ENCODE measurements at regions not wholly inside any gene's neighbourhood (a gene's known extent, or its start where the extent isn't known, plus 50 kb on each side); places are given as distances from the start of the nearest gene placed in this dataset.
A peak's percentile ranks its signal among the peaks of the same experiment; 100 is the strongest.

- DNase-seq (ENCODE audit: low spot score) = no peak
Measured at GRCh38 chr12:127297327-127297726, 969.6 kb upstream of the TMEM132C start.

GRCh38 chr12:127300075-127300474, 966.9 kb upstream of the TMEM132C start:
- no peak for DNase-seq (ENCODE audit: low spot score)

- no peak for DNase-seq (ENCODE audit: low spot score)
Measured at GRCh38 chr12:127300753-127301152, 966.2 kb upstream of the TMEM132C start.

- DNase-seq (ENCODE audit: low spot score) = no peak
Measured at GRCh38 chr12:127301876-127302275, 965.1 kb upstream of the TMEM132C start.

- no peak for DNase-seq (ENCODE audit: low spot score)
Measured at GRCh38 chr12:127304751-127305725, 961.9 kb upstream of the TMEM132C start.

GRCh38 chr12:127306604-127307215, 960.3 kb upstream of the TMEM132C start:
- DNase-seq (ENCODE audit: low spot score) = peak; percentile 15

GRCh38 chr12:127307528-127307927, 959.4 kb upstream of the TMEM132C start:
- no peak for DNase-seq (ENCODE audit: low spot score)

GRCh38 chr12:127308148-127308547, 958.8 kb upstream of the TMEM132C start:
- no peak for DNase-seq (ENCODE audit: low spot score)

GRCh38 chr12:127310548-127310947, 956.4 kb upstream of the TMEM132C start:
- no peak for DNase-seq (ENCODE audit: low spot score)

- no peak for DNase-seq (ENCODE audit: low spot score)
Measured at GRCh38 chr12:127311720-127312364, 955.1 kb upstream of the TMEM132C start.

GRCh38 chr12:127324681-127325080, 942.3 kb upstream of the TMEM132C start:
- DNase-seq (ENCODE audit: low spot score) = no peak

- no peak for DNase-seq (ENCODE audit: low spot score)
Measured at GRCh38 chr12:127327986-127328385, 939.0 kb upstream of the TMEM132C start.

- no peak for DNase-seq (ENCODE audit: low spot score)
Measured at GRCh38 chr12:127328867-127329266, 938.1 kb upstream of the TMEM132C start.

GRCh38 chr12:127334365-127334764, 932.6 kb upstream of the TMEM132C start:
- DNase-seq (ENCODE audit: low spot score) = no peak

- no peak for DNase-seq (ENCODE audit: low spot score)
Measured at GRCh38 chr12:127334912-127335644, 931.9 kb upstream of the TMEM132C start.

- no peak for DNase-seq (ENCODE audit: low spot score)
Measured at GRCh38 chr12:127336416-127336815, 930.6 kb upstream of the TMEM132C start.

GRCh38 chr12:127339065-127339464, 927.9 kb upstream of the TMEM132C start:
- no peak for DNase-seq (ENCODE audit: low spot score)

- DNase-seq (ENCODE audit: low spot score) = no peak
Measured at GRCh38 chr12:127340381-127340780, 926.6 kb upstream of the TMEM132C start.

GRCh38 chr12:127342861-127343260, 924.1 kb upstream of the TMEM132C start:
- peak; percentile 23 for DNase-seq (ENCODE audit: low spot score)

- DNase-seq (ENCODE audit: low spot score) = no peak
Measured at GRCh38 chr12:127343940-127344339, 923.0 kb upstream of the TMEM132C start.

GRCh38 chr12:127351481-127352010, 915.4 kb upstream of the TMEM132C start:
- DNase-seq (ENCODE audit: low spot score) = no peak

Data from AG08396 (cell line).